Activated naive CD8-positive, alpha-beta T cell treated with anti-CD3 and anti-CD28 coated beads, Interleukin-2, amount 10 ng/mL, durations not matched to agents 7 days and 5 days (primary cell): ENCODE measurements at regions not wholly inside any gene's neighbourhood (a gene's known extent, or its start where the extent isn't known, plus 50 kb on each side); places are given as distances from the start of the nearest gene placed in this dataset.

Experiments used
- ATAC-seq: fragments of 150-1000 bp; cut with Tn5 transposase; one replicate; pipeline ENCODE4 v1.10.0; 2021; ENCODE audit warnings: low read depth, moderate library complexity
- POLR2A ChIA-PET: fragments of 350-600 bp; sonication (Branson Sonifier 250); formaldehyde crosslinking; loops from one replicate; lab custom pipeline; 2021; ENCODE audit warnings: antibody characterized with exemption; lab: Charles Lee
- DNase-seq: peaks from one replicate; pipeline ENCODE4 v3.0.0; 2021
- H3K27ac Mint-ChIP-seq: one replicate; pipeline ENCODE4 v1.8.0; 2022; ENCODE audit warnings: mild to moderate bottlenecking, mixed read lengths
- H3K27me3 Mint-ChIP-seq: one replicate; pipeline ENCODE4 v1.8.0; 2022; ENCODE audit warnings: mild to moderate bottlenecking, moderate library complexity, mixed read lengths
- H3K36me3 Mint-ChIP-seq: one replicate; pipeline ENCODE4 v1.8.0; 2021; ENCODE audit warnings: mild to moderate bottlenecking, mixed read lengths
- H3K4me1 Mint-ChIP-seq: one replicate; pipeline ENCODE4 v1.8.0; 2021; ENCODE audit warnings: mixed read lengths
- H3K4me3 Mint-ChIP-seq: one replicate; pipeline ENCODE4 v1.8.0; 2022; ENCODE audit warnings: mild to moderate bottlenecking, moderate library complexity, mixed read lengths
- H3K9me3 Mint-ChIP-seq: one replicate; pipeline ENCODE4 v1.8.0; 2021; ENCODE audit warnings: mixed read lengths

DNA sequence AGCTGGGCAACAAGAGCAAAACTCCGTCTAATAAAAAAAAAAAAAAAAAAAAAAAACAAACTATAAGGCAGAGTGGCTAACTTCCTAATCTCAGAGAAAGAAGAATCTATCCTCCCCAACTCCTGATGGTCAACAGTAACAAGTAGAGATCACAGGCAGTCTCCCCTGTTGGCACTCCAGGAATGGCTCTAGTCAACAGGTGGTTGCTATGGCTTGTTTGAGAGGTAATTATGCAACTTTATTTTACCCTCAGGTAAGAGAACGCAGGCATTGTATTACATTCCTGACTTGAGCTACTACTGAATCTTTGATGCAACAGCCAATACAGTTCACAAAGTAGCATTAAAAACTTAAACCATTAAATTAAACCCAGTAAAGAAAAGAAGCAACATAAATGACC lies 180.3 kb downstream of the DICER1 start:
- Mint-ChIP-seq H3K27ac (no peak overlapping the region), H3K36me3 (no peaks in the 10 kb centered on the region), H3K9me3 (no peaks in the 10 kb centered on the region), H3K4me1 (no peaks in the 10 kb centered on the region), H3K27me3 (peaks cover 14% of the 10 kb centered on the region), H3K4me3 (no peak overlapping the region)
- no peak for DNase-seq
- POLR2A ChIA-PET: no interaction called here
- ATAC-seq: no peak

GRCh38 chr14:94975366-94975765 lies 182.0 kb downstream of the DICER1 start:
- DNase-seq (no peak), ATAC-seq (no peak)
- H3K27me3 Mint-ChIP-seq: peaks cover 14% of the 10 kb centered on the region
- H3K9me3 Mint-ChIP-seq: no peaks in the 10 kb centered on the region
- no peaks in the 10 kb centered on the region for H3K36me3 Mint-ChIP-seq
- POLR2A ChIA-PET: no interaction called here
- no peak overlapping the region for H3K27ac Mint-ChIP-seq
- H3K4me3 Mint-ChIP-seq: no peak overlapping the region
- no peaks in the 10 kb centered on the region for H3K4me1 Mint-ChIP-seq

DNA sequence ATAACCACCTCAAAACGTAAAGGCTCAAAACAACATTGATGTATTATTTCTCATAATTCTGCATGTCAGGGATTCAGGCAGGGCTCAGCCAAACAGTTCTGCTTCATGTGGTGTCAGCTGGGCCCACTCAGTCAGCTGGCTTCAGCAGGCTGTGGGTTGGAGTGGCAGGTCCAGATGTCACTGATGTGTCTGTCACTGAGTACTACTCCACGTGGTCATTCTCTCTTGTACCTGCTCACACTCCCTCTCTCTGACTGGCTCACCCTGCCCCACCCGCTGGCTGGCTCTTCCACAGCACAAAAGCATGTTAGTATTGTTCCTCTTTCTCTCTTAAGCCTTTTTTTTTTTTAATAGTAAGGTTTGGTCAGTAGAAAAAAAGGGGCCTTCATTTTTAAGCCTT lies 182.4 kb downstream of the DICER1 start:
- POLR2A ChIA-PET: no interaction called here
- Mint-ChIP-seq H3K36me3 (no peaks in the 10 kb centered on the region), H3K27ac (no peak overlapping the region), H3K4me3 (no peak overlapping the region), H3K9me3 (no peaks in the 10 kb centered on the region), H3K27me3 (peaks cover 16% of the 10 kb centered on the region), H3K4me1 (no peaks in the 10 kb centered on the region)
- DNase-seq (no peak), ATAC-seq (no peak)

DNA sequence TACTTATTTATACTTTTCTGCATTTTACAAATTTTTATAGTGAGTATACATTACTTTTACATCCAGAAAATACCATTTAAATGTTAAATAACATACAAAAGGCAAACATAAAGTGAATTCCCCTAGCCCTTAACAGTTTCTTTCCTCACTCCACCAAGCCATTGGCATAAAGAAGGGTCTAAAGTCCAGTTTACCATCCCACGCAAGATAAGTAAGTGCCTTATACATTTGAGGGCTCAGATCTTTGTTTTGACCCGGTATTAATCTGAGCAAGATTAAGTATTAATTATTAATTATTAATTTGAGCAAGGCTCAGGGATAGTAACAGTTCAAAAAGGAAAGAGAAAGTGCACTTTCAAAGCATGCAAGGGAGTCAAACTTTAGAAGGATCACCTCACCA lies 182.9 kb downstream of the DICER1 start:
- ATAC-seq (no peak), DNase-seq (no peak)
- no peak overlapping the region for H3K4me3 Mint-ChIP-seq
- no peaks in the 10 kb centered on the region for H3K9me3 Mint-ChIP-seq
- H3K4me1 Mint-ChIP-seq: no peaks in the 10 kb centered on the region
- H3K36me3 Mint-ChIP-seq: no peaks in the 10 kb centered on the region
- peaks cover 16% of the 10 kb centered on the region for H3K27me3 Mint-ChIP-seq
- H3K27ac Mint-ChIP-seq: no peak overlapping the region
- POLR2A ChIA-PET: no interaction called here

DNA sequence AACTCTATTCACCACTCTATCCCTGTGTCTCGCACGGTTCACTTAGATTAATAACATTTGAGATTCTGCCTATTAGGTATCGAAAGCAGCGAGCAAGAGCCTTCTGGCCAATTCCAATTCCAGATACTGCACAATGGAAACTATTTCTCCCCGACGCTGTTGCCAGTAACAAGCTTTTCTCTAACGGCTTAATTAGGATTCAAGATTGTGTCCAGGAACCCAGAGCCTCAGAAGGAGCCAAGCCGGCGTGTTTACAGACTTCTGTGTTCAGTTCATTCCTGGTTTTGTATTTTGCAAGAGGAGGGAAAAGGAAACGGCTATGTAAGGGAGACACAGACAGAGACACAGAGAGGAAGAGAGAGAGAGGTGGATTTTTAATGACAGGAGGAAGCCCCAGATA lies 185.6 kb downstream of the DICER1 start:
- Mint-ChIP-seq H3K4me1 (no peaks in the 10 kb centered on the region), H3K27me3 (peaks cover 14% of the 10 kb centered on the region), H3K36me3 (no peaks in the 10 kb centered on the region), H3K4me3 (no peak overlapping the region), H3K9me3 (no peaks in the 10 kb centered on the region), H3K27ac (no peak overlapping the region)
- ATAC-seq (no peak), DNase-seq (no peak)
- POLR2A ChIA-PET: no interaction called here

DNA sequence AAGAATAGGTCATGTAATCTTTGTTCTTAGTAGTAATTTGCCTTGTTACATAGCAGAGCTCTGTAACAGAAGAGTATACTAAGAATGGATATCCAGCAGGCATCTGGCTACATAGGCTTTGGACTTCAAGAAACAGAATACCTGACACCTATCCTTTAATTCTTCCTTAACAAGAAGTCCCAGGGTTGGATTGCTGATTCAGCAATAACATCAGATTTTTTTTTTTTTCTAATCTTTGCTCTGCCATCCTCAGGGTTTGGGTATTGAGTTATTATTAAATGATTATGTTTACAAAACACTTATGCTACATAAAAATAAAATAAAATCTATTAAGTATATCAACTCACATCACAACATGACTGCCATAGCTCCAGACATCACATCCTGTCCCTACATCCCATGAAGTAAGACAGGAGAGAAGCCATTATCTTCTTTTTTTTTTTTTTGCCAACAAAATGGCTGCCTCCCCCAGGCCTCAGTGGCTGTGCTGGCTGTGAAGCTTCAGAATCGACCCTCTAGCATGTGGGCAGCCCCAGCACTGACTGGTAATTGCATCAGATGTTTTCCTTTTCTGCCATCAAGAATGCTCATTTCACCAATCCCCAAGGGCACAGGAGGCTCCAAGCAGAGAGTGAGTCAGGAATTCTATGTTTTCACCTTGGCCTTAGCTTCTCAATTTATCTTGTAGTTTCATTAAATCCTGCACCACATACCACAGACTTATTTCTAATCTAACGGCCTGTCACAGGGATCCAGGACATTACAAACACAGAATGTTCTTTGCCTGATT lies 186.2 kb downstream of the DICER1 start:
- Mint-ChIP-seq H3K27ac (no peak overlapping the region), H3K9me3 (no peaks in the 10 kb centered on the region), H3K27me3 (peaks cover 14% of the 10 kb centered on the region), H3K36me3 (no peaks in the 10 kb centered on the region), H3K4me3 (no peak overlapping the region), H3K4me1 (no peaks in the 10 kb centered on the region)
- POLR2A ChIA-PET: no interaction called here
- DNase-seq: no peak
- no peak for ATAC-seq

GRCh38 chr14:94969766-94970165 lies 187.6 kb downstream of the DICER1 start:
- no peak overlapping the region for H3K27ac Mint-ChIP-seq
- DNase-seq (no peak), ATAC-seq (no peak)
- no peak overlapping the region for H3K4me3 Mint-ChIP-seq
- H3K9me3 Mint-ChIP-seq: no peaks in the 10 kb centered on the region
- no peaks in the 10 kb centered on the region for H3K36me3 Mint-ChIP-seq
- peaks cover 14% of the 10 kb centered on the region for H3K27me3 Mint-ChIP-seq
- POLR2A ChIA-PET: no interaction called here
- H3K4me1 Mint-ChIP-seq: no peaks in the 10 kb centered on the region

DNA sequence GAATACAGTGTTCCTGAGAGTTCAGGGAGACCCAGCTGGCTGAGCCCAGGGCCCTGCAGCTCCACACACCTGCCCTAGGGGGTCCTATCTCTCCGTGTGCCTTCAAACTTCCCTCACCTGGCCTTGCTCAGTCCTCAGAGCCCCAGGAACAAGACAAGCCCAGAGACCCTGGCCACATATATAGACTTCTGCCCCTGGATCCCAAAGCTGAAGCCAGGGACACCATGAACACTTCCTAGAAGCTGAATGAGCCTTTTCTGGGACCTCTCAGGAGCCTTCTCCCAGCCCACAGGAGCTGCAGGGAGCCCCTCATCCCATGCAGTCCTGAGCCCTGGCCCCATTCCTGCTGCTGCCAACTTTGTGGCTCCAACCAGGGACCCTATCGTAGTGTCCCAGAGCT lies 190.5 kb downstream of the DICER1 start:
- no peaks in the 10 kb centered on the region for H3K4me1 Mint-ChIP-seq
- H3K4me3 Mint-ChIP-seq: no peak overlapping the region
- H3K27ac Mint-ChIP-seq: no peak overlapping the region
- no peaks in the 10 kb centered on the region for H3K36me3 Mint-ChIP-seq
- DNase-seq: no peak
- ATAC-seq: no peak
- POLR2A ChIA-PET: no interaction called here
- H3K9me3 Mint-ChIP-seq: no peaks in the 10 kb centered on the region
- peaks cover 10% of the 10 kb centered on the region for H3K27me3 Mint-ChIP-seq

DNA sequence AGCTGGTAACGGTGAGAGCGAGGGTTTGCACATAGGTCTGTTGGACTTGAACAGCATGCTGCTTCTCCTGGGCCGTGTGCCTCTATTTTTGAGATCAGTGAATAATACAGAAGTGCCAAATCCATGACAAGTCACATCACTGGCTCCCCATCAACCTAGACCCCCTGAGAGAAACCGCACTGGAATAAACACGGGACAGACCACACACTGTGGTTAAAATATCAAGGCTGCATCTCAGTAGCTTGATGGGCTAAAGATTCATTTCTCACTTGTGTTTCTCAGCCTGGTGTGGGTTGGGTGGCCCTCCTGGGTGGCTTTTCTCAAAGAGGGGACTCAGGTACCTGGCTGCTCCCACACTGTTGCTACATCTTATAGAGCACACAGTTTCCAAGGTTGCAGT lies 191.0 kb downstream of the DICER1 start:
- Mint-ChIP-seq H3K4me3 (no peak overlapping the region), H3K36me3 (no peaks in the 10 kb centered on the region), H3K4me1 (no peaks in the 10 kb centered on the region), H3K27ac (no peak overlapping the region), H3K9me3 (no peaks in the 10 kb centered on the region), H3K27me3 (peaks cover 10% of the 10 kb centered on the region)
- ATAC-seq (no peak), DNase-seq (no peak)
- POLR2A ChIA-PET: no interaction called here

GRCh38 chr14:94965551-94966313 lies 191.6 kb downstream of the DICER1 start:
- ATAC-seq: no peak
- no peak for DNase-seq
- Mint-ChIP-seq H3K27me3 (peaks cover 10% of the 10 kb centered on the region), H3K36me3 (no peaks in the 10 kb centered on the region), H3K4me1 (no peaks in the 10 kb centered on the region), H3K9me3 (no peaks in the 10 kb centered on the region), H3K27ac (no peak overlapping the region), H3K4me3 (no peak overlapping the region)
- POLR2A ChIA-PET: no interaction called here

DNA sequence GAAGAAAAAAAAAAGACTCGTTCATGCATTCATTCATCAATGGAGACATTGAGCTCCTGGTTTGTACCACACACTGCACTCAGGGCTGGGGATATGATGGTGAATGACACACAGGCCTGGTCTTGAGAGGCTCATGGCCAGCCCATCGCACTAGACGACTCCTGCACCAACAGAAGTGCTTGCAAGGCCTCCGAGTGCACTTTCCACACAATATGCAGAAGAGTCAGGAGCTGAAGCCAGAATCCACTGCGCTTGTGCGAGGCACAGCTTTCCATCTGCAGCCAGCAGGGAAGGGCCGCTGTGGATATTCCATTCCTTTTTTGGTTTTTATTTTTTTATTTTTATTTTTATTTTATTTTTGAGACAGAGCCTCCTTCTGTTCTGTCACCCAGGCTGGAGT lies 192.4 kb downstream of the DICER1 start:
- H3K36me3 Mint-ChIP-seq: no peaks in the 10 kb centered on the region
- H3K9me3 Mint-ChIP-seq: no peaks in the 10 kb centered on the region
- peaks cover 8% of the 10 kb centered on the region for H3K27me3 Mint-ChIP-seq
- ATAC-seq (no peak), DNase-seq (no peak)
- POLR2A ChIA-PET: no interaction called here
- H3K4me3 Mint-ChIP-seq: no peak overlapping the region
- H3K27ac Mint-ChIP-seq: no peak overlapping the region
- H3K4me1 Mint-ChIP-seq: no peaks in the 10 kb centered on the region

- H3K9me3 Mint-ChIP-seq: no peaks in the 10 kb centered on the region
- H3K4me1 Mint-ChIP-seq: no peaks in the 10 kb centered on the region
- no peak overlapping the region for H3K4me3 Mint-ChIP-seq
- H3K27me3 Mint-ChIP-seq: peaks cover 10% of the 10 kb centered on the region
- POLR2A ChIA-PET: no interaction called here
- peak overlapping the region; percentile 24 for H3K27ac Mint-ChIP-seq
- H3K36me3 Mint-ChIP-seq: no peaks in the 10 kb centered on the region
- DNase-seq: no peak
- no peak for ATAC-seq
Observed at GRCh38 chr14:94964181-94964580, 193.1 kb downstream of the DICER1 start.

- ATAC-seq (no peak), DNase-seq (no peak)
- peaks cover 17% of the 10 kb centered on the region for H3K27me3 Mint-ChIP-seq
- no peaks in the 10 kb centered on the region for H3K36me3 Mint-ChIP-seq
- no peaks in the 10 kb centered on the region for H3K9me3 Mint-ChIP-seq
- H3K27ac Mint-ChIP-seq: no peak overlapping the region
- no peaks in the 10 kb centered on the region for H3K4me1 Mint-ChIP-seq
- H3K4me3 Mint-ChIP-seq: no peak overlapping the region
- POLR2A ChIA-PET: no interaction called here
Observed at GRCh38 chr14:94963051-94963450, 193.1 kb upstream of the GSC start.

DNA sequence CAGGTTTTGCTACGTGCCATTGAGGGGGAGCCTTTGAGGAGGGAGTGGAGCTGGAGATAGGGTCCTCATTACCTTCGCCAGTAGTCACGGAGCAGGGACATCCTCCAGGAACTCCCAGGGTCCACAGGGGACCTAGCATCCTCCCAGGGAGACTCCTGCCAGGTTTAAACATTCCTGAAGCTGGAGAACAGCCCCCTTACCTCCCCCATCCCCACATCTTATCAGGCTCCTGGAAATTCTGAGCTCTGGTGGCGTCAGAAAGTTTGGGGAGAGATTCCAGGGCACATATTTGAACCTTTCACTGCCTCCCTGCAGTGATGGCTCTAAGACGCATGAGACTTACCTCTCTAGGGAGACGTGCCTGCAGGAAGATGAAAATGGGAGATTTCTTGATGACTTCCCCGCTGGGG lies 192.3 kb upstream of the GSC start:
- no peaks in the 10 kb centered on the region for H3K9me3 Mint-ChIP-seq
- H3K36me3 Mint-ChIP-seq: no peaks in the 10 kb centered on the region
- peaks cover 18% of the 10 kb centered on the region for H3K27me3 Mint-ChIP-seq
- H3K4me1 Mint-ChIP-seq: no peaks in the 10 kb centered on the region
- ATAC-seq (no peak), DNase-seq (no peak)
- H3K4me3 Mint-ChIP-seq: no peak overlapping the region
- POLR2A ChIA-PET: no interaction called here
- no peak overlapping the region for H3K27ac Mint-ChIP-seq
